Epithelial cell of prostate (primary cell): ENCODE measurements at regions not wholly inside any gene's neighbourhood (a gene's known extent, or its start where the extent isn't known, plus 50 kb on each side); places are given as distances from the start of the nearest gene placed in this dataset.

Source experiments
- DNase-seq: peaks from one replicate; pipeline ENCODE4 v3.0.0-alpha.2; 2011; ENCODE audit warnings: low read depth, low spot score
- H3K27ac ChIP-seq: fragments of 450-650 bp; 2 replicates; pipeline ENCODE4 v1.5.1; 2017; ENCODE audit warnings: mild to moderate bottlenecking

- no peak for DNase-seq
- H3K27ac ChIP-seq: no peak overlapping the region
These were observed 171.2 kb downstream of the SP3 start for GRCh38 chr2:173793709-173794565.

GRCh38 chr2:173797586-173798263 is 167.4 kb downstream of the SP3 start:
- DNase-seq: no peak
- no peak overlapping the region for H3K27ac ChIP-seq

GRCh38 chr2:173802518-173802917 is 162.7 kb downstream of the SP3 start:
- no peak for DNase-seq

GRCh38 chr2:173803449-173803848 is 161.7 kb downstream of the SP3 start:
- no peak overlapping the region for H3K27ac ChIP-seq
- DNase-seq: no peak

More at GRCh38 chr2:173802518-173802917, 162.7 kb downstream of the SP3 start:
- H3K27ac ChIP-seq: no peak overlapping the region

- DNase-seq: no peak
- H3K27ac ChIP-seq: no peak overlapping the region
These were observed 158.4 kb downstream of the SP3 start for GRCh38 chr2:173806761-173807160.

GRCh38 chr2:173808718-173809117 is 156.5 kb downstream of the SP3 start:
- H3K27ac ChIP-seq: no peak overlapping the region
- no peak for DNase-seq

- H3K27ac ChIP-seq: no peak overlapping the region
- DNase-seq: no peak
These were observed 152.9 kb downstream of the SP3 start for GRCh38 chr2:173812321-173812720.

- no peak for DNase-seq
- H3K27ac ChIP-seq: no peak overlapping the region
These were observed 150.9 kb downstream of the SP3 start for GRCh38 chr2:173814306-173814705.

- no peak for DNase-seq
- H3K27ac ChIP-seq: no peak overlapping the region
These were observed 149.4 kb downstream of the SP3 start for GRCh38 chr2:173815772-173816171.

- H3K27ac ChIP-seq: no peak overlapping the region
- DNase-seq: no peak
These were observed 147.6 kb downstream of the SP3 start for GRCh38 chr2:173817582-173817981.

GRCh38 chr2:173818285-173818684 is 146.9 kb downstream of the SP3 start:
- no peak overlapping the region for H3K27ac ChIP-seq
- no peak for DNase-seq

- H3K27ac ChIP-seq: no peak overlapping the region
These were observed 145.3 kb downstream of the SP3 start for GRCh38 chr2:173819852-173820251.

GRCh38 chr2:173821451-173821850 is 143.7 kb downstream of the SP3 start:
- H3K27ac ChIP-seq: no peak overlapping the region
- DNase-seq: no peak

More at GRCh38 chr2:173819852-173820251, 145.3 kb downstream of the SP3 start:
- no peak for DNase-seq

- no peak overlapping the region for H3K27ac ChIP-seq
- no peak for DNase-seq
These were observed 142.2 kb downstream of the SP3 start for GRCh38 chr2:173822889-173823542.

- DNase-seq: no peak
- H3K27ac ChIP-seq: no peak overlapping the region
These were observed 141.6 kb downstream of the SP3 start for GRCh38 chr2:173823543-173823939.

- DNase-seq: no peak
- no peak overlapping the region for H3K27ac ChIP-seq
These were observed 136.7 kb downstream of the SP3 start for GRCh38 chr2:173828189-173829142.

- DNase-seq: no peak
- no peak overlapping the region for H3K27ac ChIP-seq
These were observed 135.4 kb downstream of the SP3 start for GRCh38 chr2:173829727-173830126.

- no peak for DNase-seq
- no peak overlapping the region for H3K27ac ChIP-seq
These were observed 135.0 kb downstream of the SP3 start for GRCh38 chr2:173830170-173830569.

- no peak for DNase-seq
- H3K27ac ChIP-seq: no peak overlapping the region
These were observed 133.6 kb downstream of the SP3 start for GRCh38 chr2:173831312-173832229.
